A549 (cell line): ENCODE measurements at regions not wholly inside any gene's neighbourhood (a gene's known extent, or its start where the extent isn't known, plus 50 kb on each side); places are given as distances from the start of the nearest gene placed in this dataset.

Experiments used
- BCL3 ChIP-seq: fragments of >200 bp; sonication (Bioruptor Twin); formaldehyde crosslinking; IDR thresholded peaks from 3 replicates; pipeline ENCODE4 v1.6.1; 2016
- CBX8 ChIP-seq: fragments of 200-600 bp; sonication (generic); IDR thresholded peaks from 2 replicates; pipeline ENCODE4 v1.6.1; 2016
- ELK1 ChIP-seq: fragments of 150-350 bp; IDR thresholded peaks from 2 replicates; pipeline ENCODE4 v1.6.1; 2014; ENCODE audit warnings: low read depth, mild to moderate bottlenecking, low read length
- JUN ChIP-seq, 2 experiments: fragments of >200 bp; sonication (Bioruptor Twin); formaldehyde crosslinking; IDR thresholded peaks; 2 replicates in 1 of 2; 3 replicates in 1 of 2; pipeline ENCODE4 v1.6.1; 2016 to 2017
- MAFK ChIP-seq: fragments of 450-650 bp; IDR thresholded peaks from 2 replicates; pipeline ENCODE4 v1.6.1; 2014; ENCODE audit not compliant: partially characterized antibody
- MYC ChIP-seq: IDR thresholded peaks from 2 replicates; pipeline ENCODE4 v1.6.1; 2012; ENCODE audit warnings: mild to moderate bottlenecking, inconsistent platforms, low read length, improper control_type of control experiment, borderline replicate concordance
- NPAS2 ChIP-seq: fragments of 250-450 bp; sonication (Bioruptor Pico); IDR thresholded peaks from 2 replicates; pipeline ENCODE4 v1.8.0; 2022; ENCODE audit warnings: mild to moderate bottlenecking, moderate library complexity, borderline replicate concordance
- POLR2A ChIP-seq: IDR thresholded peaks from 2 replicates; pipeline ENCODE4 v1.6.1; 2012; ENCODE audit warnings: mild to moderate bottlenecking, low read length
- RAD21 ChIP-seq, 2 experiments: fragments of >200 bp in 1 of 2; sonication (Bioruptor Twin) in 1 of 2; formaldehyde crosslinking in 1 of 2; IDR thresholded peaks in 1 of 2; conservative IDR thresholded peaks in 1 of 2; 2 replicates in 1 of 2; 3 replicates in 1 of 2; pipeline ENCODE4 v1.6.1; 2012 to 2018; ENCODE audit warnings: inconsistent platforms in 1 of 2
- REST ChIP-seq: fragments of 200-600 bp; sonication (generic); IDR thresholded peaks from 2 replicates; pipeline ENCODE4 v1.6.1; 2016; ENCODE audit warnings: antibody characterized with exemption, mild to moderate bottlenecking, moderate library complexity
- TF ChIP-seq, protein P1 (sequence below): fragments of >200 bp; sonication (Bioruptor Twin); formaldehyde crosslinking; IDR thresholded peaks from 3 replicates; pipeline ENCODE4 v1.5.1; 2016
- TF ChIP-seq, protein P2 (sequence below): fragments of 250-450 bp; sonication (Bioruptor Pico); IDR thresholded peaks from 2 replicates; pipeline ENCODE4 v1.5.0; 2021; ENCODE audit warnings: mild to moderate bottlenecking, moderate library complexity, borderline replicate concordance

DNA sequence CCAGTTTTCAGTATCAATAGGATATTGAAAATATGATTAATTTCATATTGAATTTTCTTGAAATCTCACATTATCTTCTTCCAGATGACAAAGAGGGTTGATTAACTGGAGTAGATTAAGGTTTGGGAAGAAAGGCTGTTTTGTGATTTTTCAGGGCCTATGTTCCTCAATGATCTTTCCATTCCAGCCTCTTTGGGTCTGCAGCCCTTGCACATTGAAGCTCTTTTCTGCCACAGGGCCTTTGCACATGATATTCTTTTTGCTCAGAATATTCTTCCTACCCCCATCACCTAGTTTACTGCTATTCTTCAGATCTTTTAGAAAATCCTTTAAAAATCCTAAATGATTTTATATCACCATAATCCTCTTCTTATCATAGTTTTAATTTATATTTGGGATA is 449.6 kb downstream of the PLCL1 start:
- TF ChIP-seq POLR2A (no peak), REST (no peak), MYC (no peak), MAFK (no peak), ELK1 (no peak), RAD21 (conservative IDR thresholded peaks at IDR 0.05 in 1 of 2, IDR thresholded peaks at IDR 0.05 in 1 of 2) (no peak), CBX8 (no peak), NPAS2 (no peak), JUN (IDR thresholded peaks at IDR 0.05) (no peak), BCL3 (no peak)
- TF ChIP-seq, protein P1, sequence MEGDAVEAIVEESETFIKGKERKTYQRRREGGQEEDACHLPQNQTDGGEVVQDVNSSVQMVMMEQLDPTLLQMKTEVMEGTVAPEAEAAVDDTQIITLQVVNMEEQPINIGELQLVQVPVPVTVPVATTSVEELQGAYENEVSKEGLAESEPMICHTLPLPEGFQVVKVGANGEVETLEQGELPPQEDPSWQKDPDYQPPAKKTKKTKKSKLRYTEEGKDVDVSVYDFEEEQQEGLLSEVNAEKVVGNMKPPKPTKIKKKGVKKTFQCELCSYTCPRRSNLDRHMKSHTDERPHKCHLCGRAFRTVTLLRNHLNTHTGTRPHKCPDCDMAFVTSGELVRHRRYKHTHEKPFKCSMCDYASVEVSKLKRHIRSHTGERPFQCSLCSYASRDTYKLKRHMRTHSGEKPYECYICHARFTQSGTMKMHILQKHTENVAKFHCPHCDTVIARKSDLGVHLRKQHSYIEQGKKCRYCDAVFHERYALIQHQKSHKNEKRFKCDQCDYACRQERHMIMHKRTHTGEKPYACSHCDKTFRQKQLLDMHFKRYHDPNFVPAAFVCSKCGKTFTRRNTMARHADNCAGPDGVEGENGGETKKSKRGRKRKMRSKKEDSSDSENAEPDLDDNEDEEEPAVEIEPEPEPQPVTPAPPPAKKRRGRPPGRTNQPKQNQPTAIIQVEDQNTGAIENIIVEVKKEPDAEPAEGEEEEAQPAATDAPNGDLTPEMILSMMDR = no peak
- TF ChIP-seq, protein P2, sequence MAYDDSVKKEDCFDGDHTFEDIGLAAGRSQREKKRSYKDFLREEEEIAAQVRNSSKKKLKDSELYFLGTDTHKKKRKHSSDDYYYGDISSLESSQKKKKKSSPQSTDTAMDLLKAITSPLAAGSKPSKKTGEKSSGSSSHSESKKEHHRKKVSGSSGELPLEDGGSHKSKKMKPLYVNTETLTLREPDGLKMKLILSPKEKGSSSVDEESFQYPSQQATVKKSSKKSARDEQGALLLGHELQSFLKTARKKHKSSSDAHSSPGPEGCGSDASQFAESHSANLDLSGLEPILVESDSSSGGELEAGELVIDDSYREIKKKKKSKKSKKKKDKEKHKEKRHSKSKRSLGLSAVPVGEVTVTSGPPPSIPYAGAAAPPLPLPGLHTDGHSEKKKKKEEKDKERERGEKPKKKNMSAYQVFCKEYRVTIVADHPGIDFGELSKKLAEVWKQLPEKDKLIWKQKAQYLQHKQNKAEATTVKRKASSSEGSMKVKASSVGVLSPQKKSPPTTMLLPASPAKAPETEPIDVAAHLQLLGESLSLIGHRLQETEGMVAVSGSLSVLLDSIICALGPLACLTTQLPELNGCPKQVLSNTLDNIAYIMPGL (CRISPR knock-in tag) = no peak
